ENCODE measurements at regions not wholly inside any gene's neighbourhood (a gene's known extent, or its start where the extent isn't known, plus 50 kb on each side); places are given as distances from the start of the nearest gene placed in this dataset.

DNA sequence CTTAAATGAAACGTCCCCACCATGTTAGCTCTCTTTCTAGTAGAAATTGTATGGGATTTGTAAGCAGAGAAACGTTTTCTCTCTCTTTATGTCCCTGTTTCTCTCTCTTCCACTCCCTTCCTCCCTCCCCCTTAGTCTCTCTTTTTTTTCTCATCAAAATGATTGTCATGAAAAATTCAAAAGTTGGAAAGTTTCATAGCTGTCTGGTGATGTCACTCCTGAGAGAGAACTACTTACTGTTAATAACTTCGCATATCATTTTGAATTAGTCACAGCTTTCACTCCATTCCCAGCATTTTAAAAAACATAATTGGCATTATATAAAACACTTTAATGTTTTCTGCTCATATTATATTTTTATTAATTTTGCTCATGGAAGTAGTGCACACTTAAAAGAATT is 331.1 kb downstream of the C3orf38 start:
- TF ChIP-seq CTCF (IDR thresholded peaks at IDR 0.05) (no peak), POLR2AphosphoS5 (IDR thresholded peaks at IDR 0.05; ENCODE audit: low read depth, low read length) (no peak), SIN3A (IDR thresholded peaks at IDR 0.05; ENCODE audit: borderline replicate concordance, insufficient read depth, low read depth, low read length) (no peak), REST (IDR thresholded peaks at IDR 0.05; ENCODE audit: insufficient read depth in 1 of 2, low read depth in 2 of 2, low read length in 1 of 2) (no peak)

All from Panc1 (cell line).